Upper lobe of left lung (tissue), 6 donors: ENCODE measurements at regions not wholly inside any gene's neighbourhood (a gene's known extent, or its start where the extent isn't known, plus 50 kb on each side); places are given as distances from the start of the nearest gene placed in this dataset.
"Not testable (repeated sequence)": the region's sequence is repeated elsewhere in the genome, so short reads cannot be mapped to it uniquely, and the experiment has no call there.

Source experiments
- ATAC-seq, 2 donors: fragments of 200-7000 bp; cut with Tn5 transposase; one replicate each; pipeline ENCODE4 v1.9.1; 2022; ENCODE audit warnings: mild to moderate bottlenecking in 2 of 2, moderate library complexity in 2 of 2; ENCODE audit not compliant: low FRiP score in 2 of 2
- DNase-seq, 2 donors: peaks; one replicate each; pipeline ENCODE4 v3.0.0-alpha.2; 2019 to 2020
- H3K27ac ChIP-seq, 4 donors: fragments of 200-600 bp; sonication (generic); one replicate each; pipeline ENCODE4 v1.5.1; 2016 to 2019
- H3K27me3 ChIP-seq, 4 donors: fragments of 200-600 bp; sonication (generic); one replicate each; pipeline ENCODE4 v1.5.1; 2017 to 2019
- H3K36me3 ChIP-seq, 4 donors: fragments of 200-600 bp; sonication (generic); one replicate each; pipeline ENCODE4 v1.5.1; 2016 to 2019
- H3K4me1 ChIP-seq, 4 donors: fragments of 200-600 bp; sonication (generic); one replicate each; pipeline ENCODE4 v1.5.1; 2018 to 2019
- H3K4me3 ChIP-seq, 4 donors: fragments of 200-600 bp; sonication (generic); one replicate each; pipeline ENCODE4 v1.5.1; 2017 to 2019; ENCODE audit warnings: mild to moderate bottlenecking in 2 of 4, moderate library complexity in 1 of 4
- H3K9me3 ChIP-seq, 4 donors: fragments of 200-600 bp; sonication (generic); one replicate each; pipeline ENCODE4 v1.5.1; 2018 to 2019
- CTCF ChIP-seq, 6 experiments: fragments of 450-650 bp in 4 of 6; fragments of 200-600 bp in 2 of 6; sonication (generic) in 2 of 6; IDR thresholded peaks; one replicate each; pipeline ENCODE4 v1.5.1; 2016 to 2019; ENCODE audit warnings: antibody characterized with exemption in 6 of 6
- EP300 ChIP-seq, 4 donors: sonication (generic); formaldehyde crosslinking; IDR thresholded peaks; one replicate each; pipeline ENCODE4 v1.5.1; 2017; ENCODE audit warnings: antibody characterized with exemption in 4 of 4, control low read depth in 2 of 4
- POLR2A ChIP-seq, 4 donors: fragments of 450-650 bp; IDR thresholded peaks; one replicate each; pipeline ENCODE4 v1.5.1; 2016 to 2017; ENCODE audit warnings: antibody characterized with exemption in 4 of 4, mild to moderate bottlenecking in 2 of 4
- POLR2AphosphoS5 ChIP-seq, 2 donors: sonication (generic); formaldehyde crosslinking; IDR thresholded peaks; one replicate each; pipeline ENCODE4 v1.5.1; 2017; ENCODE audit warnings: antibody characterized with exemption in 2 of 2
- WGBS, 2 donors: methylation state at CpG; one replicate each; pipeline ENCODE4 v1.1.5; 2017 to 2018; 5-methylcytosine and 5-hydroxymethylcytosine counted together
- donor health status: DM: no; HTN: no; CAD: no; lungs with moderate emphysema.
- donor health status: DM: no; HTN: yes; CAD: no; lungs with severe emphysema.

GRCh38 chrX:114272096-114272686 is 311.7 kb upstream of the HTR2C start:
- Histone ChIP-seq H3K4me3 (no peak overlapping the region), H3K4me1 (no peaks in the 10 kb centered on the region), H3K36me3 (no peaks in the 10 kb centered on the region), H3K9me3 (no peaks in the 10 kb centered on the region), H3K27me3 (no peaks in the 10 kb centered on the region), H3K27ac (no peak overlapping the region)
- ATAC-seq (no peak), DNase-seq (no peak)
- TF ChIP-seq EP300 (IDR thresholded peaks at IDR 0.05) (no peak), POLR2A (IDR thresholded peaks at IDR 0.05) (no peak), CTCF (IDR thresholded peaks at IDR 0.05) (no peak), POLR2AphosphoS5 (IDR thresholded peaks at IDR 0.05) (no peak)
- 59 to 73% methylated on average over 2 of the region's 2 CpGs for WGBS, 2 donors

GRCh38 chrX:114270371-114270770 is 313.5 kb upstream of the HTR2C start:
- H3K4me1 ChIP-seq, H3K4me3 ChIP-seq, H3K9me3 ChIP-seq, ATAC-seq, H3K27me3 ChIP-seq, H3K27ac ChIP-seq, H3K36me3 ChIP-seq: not testable (repeated sequence)
- 92 to 96% methylated on average over 19 to 21 of the region's 21 CpGs for WGBS, 2 donors
- DNase-seq = peak in 1 of 2 donors; percentile 30

- no peaks in the 10 kb centered on the region for H3K9me3 ChIP-seq
- ATAC-seq = no peak
- no peak overlapping the region for H3K27ac ChIP-seq
- H3K4me3 ChIP-seq = no peak overlapping the region
- no peak for DNase-seq
- TF ChIP-seq CTCF (IDR thresholded peaks at IDR 0.05) (no peak), POLR2A (IDR thresholded peaks at IDR 0.05) (no peak), POLR2AphosphoS5 (IDR thresholded peaks at IDR 0.05) (no peak), EP300 (IDR thresholded peaks at IDR 0.05) (no peak)
- no peaks in the 10 kb centered on the region for H3K36me3 ChIP-seq
- H3K4me1 ChIP-seq = no peaks in the 10 kb centered on the region
- 65 to 75% methylated on average over 3 of the region's 3 CpGs for WGBS, 2 donors
- no peaks in the 10 kb centered on the region for H3K27me3 ChIP-seq
These were observed 315.2 kb upstream of the HTR2C start for GRCh38 chrX:114268643-114269042.

- H3K27me3 ChIP-seq = no peaks in the 10 kb centered on the region
- ATAC-seq = no peak
- TF ChIP-seq POLR2A (IDR thresholded peaks at IDR 0.05) (no peak), POLR2AphosphoS5 (IDR thresholded peaks at IDR 0.05) (no peak), EP300 (IDR thresholded peaks at IDR 0.05) (no peak), CTCF (IDR thresholded peaks at IDR 0.05) (no peak)
- H3K9me3 ChIP-seq = no peaks in the 10 kb centered on the region
- H3K27ac ChIP-seq = no peak overlapping the region
- H3K4me1 ChIP-seq = no peaks in the 10 kb centered on the region
- no peaks in the 10 kb centered on the region for H3K36me3 ChIP-seq
- 39 to 42% methylated on average over 5 of the region's 5 CpGs for WGBS, 2 donors
- no peak overlapping the region for H3K4me3 ChIP-seq
- DNase-seq = no peak
These were observed 316.7 kb upstream of the HTR2C start for GRCh38 chrX:114267142-114267541.

GRCh38 chrX:114252186-114252585 is 331.7 kb upstream of the HTR2C start:
- ATAC-seq = no peak
- Histone ChIP-seq H3K36me3 (no peaks in the 10 kb centered on the region), H3K27ac (no peak overlapping the region), H3K9me3 (no peaks in the 10 kb centered on the region), H3K27me3 (no peaks in the 10 kb centered on the region), H3K4me1 (no peaks in the 10 kb centered on the region), H3K4me3 (no peak overlapping the region)
- TF ChIP-seq POLR2A (IDR thresholded peaks at IDR 0.05) = no peak
- no peak for TF ChIP-seq EP300 (IDR thresholded peaks at IDR 0.05)
- no peak for TF ChIP-seq POLR2AphosphoS5 (IDR thresholded peaks at IDR 0.05)
- no peak for TF ChIP-seq CTCF (IDR thresholded peaks at IDR 0.05)
- 45 to 48% methylated on average over 3 of the region's 3 CpGs for WGBS, 2 donors
- DNase-seq = no peak
